Ascending aorta (tissue), 2 donors: ENCODE measurements at regions not wholly inside any gene's neighbourhood (a gene's known extent, or its start where the extent isn't known, plus 50 kb on each side); places are given as distances from the start of the nearest gene placed in this dataset.
"Not testable (repeated sequence)": the region's sequence is repeated elsewhere in the genome, so short reads cannot be mapped to it uniquely, and the experiment has no call there.

ENCODE experiments used
- DNase-seq, 2 donors: peaks; one replicate each; pipeline ENCODE4 v3.0.0-alpha.2; 2019; ENCODE audit warnings: low spot score in 2 of 2
- H3K27ac ChIP-seq, 2 donors: fragments of 200-600 bp; sonication (generic); one replicate each; pipeline ENCODE4 v1.5.1; 2016 to 2017; ENCODE audit warnings: mild to moderate bottlenecking in 1 of 2
- H3K27me3 ChIP-seq: fragments of 200-600 bp; sonication (generic); one replicate; pipeline ENCODE4 v1.5.1; 2017
- H3K36me3 ChIP-seq, 2 donors: fragments of 200-600 bp; sonication (generic); one replicate each; pipeline ENCODE4 v1.5.1; 2016
- H3K4me1 ChIP-seq, 2 donors: fragments of 200-600 bp; sonication (generic); one replicate each; pipeline ENCODE4 v1.5.1; 2016 to 2017; ENCODE audit warnings: mild to moderate bottlenecking in 1 of 2
- H3K4me3 ChIP-seq, 2 donors: fragments of 200-600 bp; sonication (generic); one replicate each; pipeline ENCODE4 v1.5.1; 2016 to 2017; ENCODE audit warnings: mild to moderate bottlenecking in 1 of 2
- H3K9me3 ChIP-seq, 2 donors: fragments of 200-600 bp; sonication (generic); one replicate each; pipeline ENCODE4 v1.5.1; 2016
- intact Hi-C: fragments of 100-400 bp; cut with DNase I; formaldehyde crosslinking; loops from one replicate; pipeline ENCODE4 v1.15.1; 2023
- TF ChIP-seq, protein P1 (sequence below), 3 experiments: fragments of 200-600 bp in 2 of 3; fragments of 450-650 bp in 1 of 3; sonication (generic) in 2 of 3; IDR thresholded peaks; one replicate each; pipeline ENCODE4 v1.5.1; 2016 to 2019; ENCODE audit warnings: antibody characterized with exemption in 3 of 3, mild to moderate bottlenecking in 1 of 3, moderate library complexity in 1 of 3

DNA sequence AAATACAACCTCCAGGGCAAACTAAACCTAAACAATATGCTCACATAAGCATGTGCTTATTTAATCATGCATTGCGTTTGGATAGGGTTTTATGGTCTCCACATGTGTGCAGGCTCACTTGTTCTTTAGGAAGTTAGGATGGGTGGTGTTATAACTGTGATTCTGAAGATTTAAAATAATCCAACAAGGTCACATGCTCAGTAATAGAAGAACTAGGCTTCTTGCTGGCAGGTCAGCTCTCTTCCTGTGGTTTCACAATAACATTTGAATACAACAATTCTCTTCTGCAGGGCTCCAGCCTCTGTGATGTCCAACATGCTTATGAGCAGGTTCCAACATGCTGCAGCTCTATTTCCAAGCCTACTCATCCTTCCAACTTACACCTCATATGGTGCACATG, 84.0 kb downstream of the MYL12B start:
- intact Hi-C loops = no loop called here

DNA sequence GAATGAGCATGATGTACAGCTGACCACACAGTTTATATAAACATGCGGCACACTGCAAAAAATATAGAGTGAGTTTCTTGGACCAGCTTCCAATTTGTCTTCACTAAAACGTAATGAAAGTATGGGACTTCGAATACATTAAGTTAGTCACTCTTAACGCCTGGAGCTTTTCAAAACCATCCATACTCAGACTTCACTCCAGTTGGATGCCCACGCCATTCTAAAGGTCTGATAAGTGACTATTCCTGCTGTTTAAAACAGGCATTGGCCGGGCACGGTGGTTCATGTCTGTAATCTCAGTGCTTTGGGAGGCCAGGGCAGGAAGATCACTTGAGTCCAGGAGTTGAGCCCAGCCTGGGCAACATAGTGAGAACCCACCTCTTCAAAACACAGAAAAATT, 84.6 kb downstream of the MYL12B start:
- TF ChIP-seq, protein P1, sequence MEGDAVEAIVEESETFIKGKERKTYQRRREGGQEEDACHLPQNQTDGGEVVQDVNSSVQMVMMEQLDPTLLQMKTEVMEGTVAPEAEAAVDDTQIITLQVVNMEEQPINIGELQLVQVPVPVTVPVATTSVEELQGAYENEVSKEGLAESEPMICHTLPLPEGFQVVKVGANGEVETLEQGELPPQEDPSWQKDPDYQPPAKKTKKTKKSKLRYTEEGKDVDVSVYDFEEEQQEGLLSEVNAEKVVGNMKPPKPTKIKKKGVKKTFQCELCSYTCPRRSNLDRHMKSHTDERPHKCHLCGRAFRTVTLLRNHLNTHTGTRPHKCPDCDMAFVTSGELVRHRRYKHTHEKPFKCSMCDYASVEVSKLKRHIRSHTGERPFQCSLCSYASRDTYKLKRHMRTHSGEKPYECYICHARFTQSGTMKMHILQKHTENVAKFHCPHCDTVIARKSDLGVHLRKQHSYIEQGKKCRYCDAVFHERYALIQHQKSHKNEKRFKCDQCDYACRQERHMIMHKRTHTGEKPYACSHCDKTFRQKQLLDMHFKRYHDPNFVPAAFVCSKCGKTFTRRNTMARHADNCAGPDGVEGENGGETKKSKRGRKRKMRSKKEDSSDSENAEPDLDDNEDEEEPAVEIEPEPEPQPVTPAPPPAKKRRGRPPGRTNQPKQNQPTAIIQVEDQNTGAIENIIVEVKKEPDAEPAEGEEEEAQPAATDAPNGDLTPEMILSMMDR (IDR thresholded peaks at IDR 0.05) = no peak
- no peaks in the 10 kb centered on the region for H3K36me3 ChIP-seq
- H3K27me3 ChIP-seq = no peaks in the 10 kb centered on the region
- H3K4me1 ChIP-seq = no peaks in the 10 kb centered on the region
- H3K9me3 ChIP-seq = no peaks in the 10 kb centered on the region
- no peak overlapping the region for H3K4me3 ChIP-seq
- no peak for DNase-seq
- intact Hi-C loops = no loop called here
- H3K27ac ChIP-seq = no peak overlapping the region

More for the DNA sequence above, 84.0 kb downstream of the MYL12B start:
- Histone ChIP-seq H3K4me1 (no peaks in the 10 kb centered on the region), H3K27me3 (no peaks in the 10 kb centered on the region), H3K36me3 (no peaks in the 10 kb centered on the region), H3K4me3 (no peak overlapping the region), H3K27ac (no peak overlapping the region), H3K9me3 (no peaks in the 10 kb centered on the region)
- no peak for DNase-seq
- TF ChIP-seq, protein P1 (IDR thresholded peaks at IDR 0.05) = no peak

DNA sequence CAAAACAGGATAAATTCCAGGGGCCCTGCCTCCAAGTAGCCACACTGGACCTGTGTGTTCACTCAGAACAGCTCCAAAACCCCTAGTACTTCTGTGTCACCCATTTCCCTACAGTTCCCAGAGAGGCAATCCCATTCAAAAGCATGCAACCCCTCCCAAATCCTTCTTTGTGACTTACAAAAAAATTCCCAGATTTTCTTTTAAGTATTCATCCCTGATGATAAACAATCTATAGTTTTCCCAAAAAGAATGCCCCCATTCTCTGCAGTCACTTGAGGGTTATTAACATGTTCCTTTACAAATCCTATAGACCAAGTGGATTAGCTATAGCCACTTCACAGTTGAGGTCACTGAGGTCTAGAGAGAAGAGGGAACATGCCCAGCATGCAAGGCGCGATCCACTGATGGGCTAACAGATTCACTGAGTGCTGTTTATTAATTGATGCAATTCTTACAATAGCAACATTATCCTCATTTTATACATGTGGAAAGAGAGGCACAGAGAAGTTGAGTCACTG, 85.4 kb downstream of the MYL12B start:
- Histone ChIP-seq H3K4me1 (no peaks in the 10 kb centered on the region), H3K9me3 (no peaks in the 10 kb centered on the region), H3K27me3 (no peaks in the 10 kb centered on the region), H3K27ac (no peak overlapping the region), H3K36me3 (no peaks in the 10 kb centered on the region), H3K4me3 (no peak overlapping the region)
- intact Hi-C loops = no loop called here
- no peak for DNase-seq
- TF ChIP-seq, protein P1 (IDR thresholded peaks at IDR 0.05) = no peak

GRCh38 chr18:3348176-3348575, 86.2 kb downstream of the MYL12B start:
- Histone ChIP-seq H3K4me1 (no peaks in the 10 kb centered on the region), H3K9me3 (no peaks in the 10 kb centered on the region), H3K27ac (no peak overlapping the region), H3K27me3 (no peaks in the 10 kb centered on the region), H3K36me3 (no peaks in the 10 kb centered on the region), H3K4me3 (no peak overlapping the region)
- intact Hi-C loops = no loop called here
- TF ChIP-seq, protein P1 (IDR thresholded peaks at IDR 0.05) = no peak
- DNase-seq = no peak

DNA sequence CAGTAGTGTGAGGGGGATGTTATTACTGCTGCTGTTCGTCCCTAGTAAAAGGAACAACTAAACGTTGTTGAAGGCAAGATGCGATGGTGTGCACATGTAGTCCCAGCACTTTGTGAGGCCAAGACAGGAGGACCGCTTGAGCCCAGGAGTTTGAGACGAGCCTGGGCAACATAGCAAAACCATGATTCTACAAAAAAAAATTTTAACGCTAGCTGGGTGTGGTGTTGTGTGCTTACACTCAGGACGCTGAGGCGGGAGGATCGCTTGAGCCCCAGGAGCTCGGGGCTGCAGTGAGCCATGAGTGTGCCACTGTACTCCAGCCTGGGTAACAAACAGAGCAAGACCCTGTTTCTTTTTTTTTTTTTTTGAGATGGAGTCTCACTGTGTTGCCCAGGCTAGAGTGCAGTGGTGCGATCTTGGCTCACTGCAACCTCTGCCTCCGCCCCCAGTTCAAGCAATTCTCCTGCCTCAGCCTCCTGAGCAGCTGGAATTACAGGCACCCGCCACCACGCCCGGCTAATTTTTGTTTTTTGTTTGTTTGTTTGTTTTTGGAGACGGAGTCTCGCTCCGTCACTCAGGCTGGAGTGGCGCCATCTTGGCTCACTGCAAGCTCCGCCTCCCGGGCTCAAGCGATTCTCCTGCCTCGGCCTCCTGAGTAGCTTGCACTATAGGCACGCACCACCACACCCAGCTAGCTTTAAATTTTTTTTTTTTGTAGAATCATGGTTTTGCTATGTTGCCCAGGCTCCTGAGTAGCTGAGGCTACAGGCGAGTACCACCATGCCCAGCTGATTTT, 87.3 kb downstream of the MYL12B start:
- DNase-seq = not testable (repeated sequence)

GRCh38 chr18:3350021-3350420, 88.1 kb downstream of the MYL12B start:
- Histone ChIP-seq H3K36me3 (no peaks in the 10 kb centered on the region), H3K27ac (no peak overlapping the region), H3K9me3 (no peaks in the 10 kb centered on the region), H3K4me1 (no peaks in the 10 kb centered on the region), H3K27me3 (no peaks in the 10 kb centered on the region), H3K4me3 (no peak overlapping the region)
- TF ChIP-seq, protein P1 (IDR thresholded peaks at IDR 0.05) = no peak
- no peak for DNase-seq
- intact Hi-C loops = no loop called here

More for the DNA sequence above, 87.3 kb downstream of the MYL12B start:
- H3K27me3 ChIP-seq, H3K9me3 ChIP-seq, H3K36me3 ChIP-seq, H3K4me1 ChIP-seq, H3K27ac ChIP-seq, intact Hi-C loops, H3K4me3 ChIP-seq: not testable (repeated sequence)
